Skeletal muscle cell (primary cell): ENCODE measurements at regions not wholly inside any gene's neighbourhood (a gene's known extent, or its start where the extent isn't known, plus 50 kb on each side); places are given as distances from the start of the nearest gene placed in this dataset.
A peak's percentile ranks its signal among the peaks of the same experiment; 100 is the strongest.
"Not testable (repeated sequence)": the region's sequence is repeated elsewhere in the genome, so short reads cannot be mapped to it uniquely, and the experiment has no call there.

Experiments used
- DNase-seq: peaks from one replicate; pipeline ENCODE4 v3.0.0-alpha.2; 2010; ENCODE audit warnings: low read depth
- H3K4me3 ChIP-seq: 2 replicates; pipeline ENCODE4 v1.5.1; 2011; ENCODE audit warnings: low read depth, mild to moderate bottlenecking, control low read depth, low read length, moderate library complexity

DNA sequence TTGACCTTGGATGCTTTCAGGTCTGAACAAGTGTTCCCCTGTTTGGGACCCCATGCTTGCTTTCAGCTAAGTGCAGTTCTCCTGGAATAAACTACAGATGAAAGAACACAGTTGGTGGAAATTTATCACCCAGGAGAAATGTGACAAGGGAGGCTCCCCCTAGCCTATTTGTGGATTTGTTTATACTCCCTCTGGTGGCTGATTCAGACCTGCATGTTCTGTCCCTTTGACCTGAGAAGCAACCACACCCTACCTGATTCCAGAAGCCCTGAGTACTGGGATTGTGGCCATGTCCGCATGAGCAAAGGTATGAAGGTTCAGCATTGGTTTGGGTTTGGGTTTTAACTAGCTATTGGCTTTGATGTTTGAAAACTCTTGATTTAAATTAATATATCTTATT, 440.9 kb downstream of the MID1IP1 start:
- H3K4me3 ChIP-seq, result no peak overlapping the region
- no peak for DNase-seq

- DNase-seq, result no peak
Measured at GRCh38 chrX:39244147-39244546, 442.9 kb downstream of the MID1IP1 start.

DNA sequence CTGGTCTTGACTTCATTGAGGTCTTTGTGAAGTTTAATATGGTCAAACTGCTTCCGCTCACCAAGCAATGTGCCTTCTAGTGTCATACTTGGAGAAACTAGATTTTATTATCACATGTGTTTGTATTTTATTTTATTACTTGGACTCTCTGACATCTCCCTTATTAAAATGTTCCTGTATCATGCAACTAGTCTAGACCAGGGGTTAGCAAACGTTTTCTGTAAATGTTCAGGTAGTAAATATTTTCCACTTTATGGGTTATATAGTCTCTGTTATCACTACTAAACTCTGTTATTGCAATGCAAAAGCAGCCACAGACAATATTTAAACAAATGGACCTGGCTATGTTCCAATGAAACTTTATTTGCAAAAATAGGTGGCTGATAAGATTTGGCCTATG, 443.8 kb downstream of the MID1IP1 start:
- H3K4me3 ChIP-seq, result no peak overlapping the region
- DNase-seq, result no peak

More at GRCh38 chrX:39244147-39244546, 442.9 kb downstream of the MID1IP1 start:
- H3K4me3 ChIP-seq, result no peak overlapping the region

DNA sequence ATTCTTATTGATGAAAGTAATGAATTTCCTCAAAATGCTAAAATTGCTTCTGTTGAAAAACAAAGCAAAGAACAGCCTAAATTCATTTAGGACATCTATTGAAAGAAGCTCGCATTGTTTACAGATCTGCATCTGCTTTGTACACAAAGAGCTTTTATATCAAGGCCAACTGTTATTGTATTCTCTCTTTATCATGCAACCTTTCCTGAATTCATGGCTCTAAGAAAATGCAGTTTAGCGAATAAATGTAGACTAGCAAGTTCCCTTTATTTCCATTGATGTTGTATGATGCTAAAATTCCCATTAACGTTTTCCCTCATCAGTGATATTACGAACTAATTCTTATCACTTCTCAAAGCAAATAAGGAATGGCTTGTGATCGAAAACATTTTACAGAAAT, 446.3 kb downstream of the MID1IP1 start:
- H3K4me3 ChIP-seq, result no peak overlapping the region

GRCh38 chrX:39248330-39248729, 447.1 kb downstream of the MID1IP1 start:
- no peak for DNase-seq

More for the DNA sequence above, 446.3 kb downstream of the MID1IP1 start:
- no peak for DNase-seq

GRCh38 chrX:39249999-39250398, 448.7 kb downstream of the MID1IP1 start:
- DNase-seq, result no peak
- H3K4me3 ChIP-seq, result no peak overlapping the region

More at GRCh38 chrX:39248330-39248729, 447.1 kb downstream of the MID1IP1 start:
- no peak overlapping the region for H3K4me3 ChIP-seq

DNA sequence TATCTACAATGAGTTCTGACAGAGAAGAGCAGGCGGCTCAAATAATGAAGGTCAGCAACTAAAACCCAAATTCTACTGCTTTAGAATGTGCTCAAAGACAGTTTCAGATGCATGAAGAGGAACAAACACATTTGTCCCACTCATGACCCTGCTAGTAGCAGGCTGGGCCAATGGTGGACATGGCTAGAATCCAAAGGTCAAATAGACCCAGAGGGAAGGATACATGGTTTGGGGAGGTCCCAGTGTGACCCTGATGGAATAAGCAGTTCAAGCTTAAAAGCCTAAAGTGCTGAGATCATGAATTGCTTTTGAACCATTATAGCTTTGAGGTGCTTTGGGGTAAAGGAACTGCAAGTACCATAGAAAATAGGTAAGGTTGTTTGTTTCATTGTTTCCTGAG, 450.7 kb downstream of the MID1IP1 start:
- DNase-seq, result no peak
- no peak overlapping the region for H3K4me3 ChIP-seq

- DNase-seq, result no peak
- no peak overlapping the region for H3K4me3 ChIP-seq
Measured at GRCh38 chrX:39253551-39253950, 452.3 kb downstream of the MID1IP1 start.

DNA sequence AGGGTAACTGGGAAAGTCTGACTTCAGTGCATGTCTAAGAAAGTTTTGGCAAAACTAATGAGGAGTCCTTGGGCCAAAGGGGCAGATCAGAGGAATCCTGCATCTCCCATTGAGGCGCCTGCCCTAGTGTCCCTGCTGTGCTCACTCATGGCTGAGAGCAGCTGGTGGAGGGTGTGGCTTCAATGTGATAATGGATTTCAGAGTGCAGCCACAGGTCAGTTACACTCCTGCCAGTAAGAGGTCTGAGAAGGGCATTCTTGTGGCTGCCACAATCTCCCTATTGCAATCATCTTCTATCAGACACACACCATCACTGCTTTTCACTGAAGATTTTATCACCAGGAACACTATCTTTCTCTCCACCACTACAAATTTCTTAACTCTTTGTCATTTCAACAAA, 457.1 kb downstream of the MID1IP1 start:
- H3K4me3 ChIP-seq, result no peak overlapping the region
- no peak for DNase-seq

DNA sequence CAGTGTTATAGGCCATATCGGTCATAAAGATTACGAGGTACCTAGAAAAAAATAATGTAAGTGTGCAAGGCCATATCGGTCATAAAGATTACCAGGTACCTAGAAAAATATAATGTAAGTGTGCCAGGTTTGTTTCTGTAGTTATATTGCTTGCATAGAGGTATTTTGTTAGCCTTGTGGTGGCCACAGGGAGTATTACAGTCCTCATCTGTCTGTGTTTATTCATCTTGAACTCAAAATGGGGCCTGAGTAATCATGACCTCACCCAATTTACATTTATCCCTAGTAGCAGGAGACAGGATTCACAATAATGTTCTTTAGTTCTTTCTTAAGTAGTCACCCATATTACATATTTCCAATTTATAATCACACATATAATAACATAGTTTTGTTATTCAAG, 459.7 kb downstream of the MID1IP1 start:
- no peak for DNase-seq
- no peak overlapping the region for H3K4me3 ChIP-seq

GRCh38 chrX:39261446-39262147, 460.3 kb downstream of the MID1IP1 start:
- H3K4me3 ChIP-seq, result no peak overlapping the region
- peak; percentile 2 for DNase-seq

- no peak overlapping the region for H3K4me3 ChIP-seq
- DNase-seq, result no peak
Measured at GRCh38 chrX:39262641-39263040, 461.4 kb downstream of the MID1IP1 start.

- DNase-seq, result no peak
- no peak overlapping the region for H3K4me3 ChIP-seq
Measured at GRCh38 chrX:39264023-39264422, 462.8 kb downstream of the MID1IP1 start.

DNA sequence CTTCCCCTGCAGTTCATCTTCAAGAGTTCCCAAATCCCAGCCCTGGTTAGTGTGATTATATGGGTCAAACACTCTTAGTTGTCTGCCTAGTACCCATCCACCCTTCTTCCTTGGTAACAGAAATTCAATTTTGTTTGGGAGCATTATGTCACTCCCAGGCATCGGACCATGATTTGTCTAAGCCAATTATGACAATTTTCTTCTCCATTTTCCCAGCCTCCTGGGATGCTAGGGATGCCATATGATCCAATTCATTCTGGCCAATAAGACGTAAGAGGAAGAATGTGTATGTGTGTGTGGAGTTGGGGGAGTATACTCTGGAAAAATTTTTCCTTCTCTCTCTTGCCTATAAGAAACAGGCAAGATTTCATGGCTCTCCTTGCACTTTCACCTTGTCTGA, 465.9 kb downstream of the MID1IP1 start:
- H3K4me3 ChIP-seq, result no peak overlapping the region
- DNase-seq, result no peak

GRCh38 chrX:39268207-39268606, 466.9 kb downstream of the MID1IP1 start:
- DNase-seq, result no peak
- H3K4me3 ChIP-seq, result no peak overlapping the region

GRCh38 chrX:39275500-39276068, 474.3 kb downstream of the MID1IP1 start:
- H3K4me3 ChIP-seq, result no peak overlapping the region
- no peak for DNase-seq

DNA sequence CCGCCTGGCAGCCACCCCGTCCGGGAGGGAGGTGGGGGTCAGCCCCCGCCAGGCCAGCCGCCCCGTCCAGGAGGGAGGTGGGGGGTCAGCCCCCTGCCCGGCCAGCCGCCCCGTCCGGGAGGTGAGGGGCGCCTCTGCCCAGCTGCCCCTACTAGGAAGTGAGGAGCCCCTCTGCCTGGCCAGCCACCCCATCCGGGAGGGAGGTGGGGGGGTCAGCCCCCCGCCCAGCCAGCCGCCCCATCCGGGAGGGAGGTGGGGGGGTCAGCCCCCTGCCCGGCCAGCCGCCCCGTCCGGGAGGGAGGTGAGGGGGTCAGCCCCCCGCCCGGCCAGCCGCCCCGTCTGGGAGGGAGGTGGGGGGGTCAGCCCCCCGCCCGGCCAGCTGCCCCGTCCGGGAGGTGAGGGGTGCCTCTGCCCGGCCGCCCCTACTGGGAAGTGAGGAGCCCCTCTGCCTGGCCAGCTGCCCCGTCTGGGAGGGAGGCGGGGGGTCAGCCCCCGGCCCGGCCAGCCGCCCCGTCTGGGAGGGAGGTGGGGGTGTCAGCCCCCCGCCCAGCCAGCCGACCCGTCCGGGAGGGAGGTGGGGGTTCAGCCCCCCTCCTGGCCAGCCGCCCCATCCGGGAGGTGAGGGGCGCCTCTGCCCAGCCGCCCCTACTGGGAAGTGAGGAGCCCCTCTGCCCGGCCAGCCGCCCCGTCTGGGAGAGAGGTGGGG, 476.6 kb downstream of the MID1IP1 start:
- not testable (repeated sequence) for H3K4me3 ChIP-seq, DNase-seq

GRCh38 chrX:39283239-39283638, 482.0 kb downstream of the MID1IP1 start:
- no peak overlapping the region for H3K4me3 ChIP-seq
- DNase-seq, result no peak

DNA sequence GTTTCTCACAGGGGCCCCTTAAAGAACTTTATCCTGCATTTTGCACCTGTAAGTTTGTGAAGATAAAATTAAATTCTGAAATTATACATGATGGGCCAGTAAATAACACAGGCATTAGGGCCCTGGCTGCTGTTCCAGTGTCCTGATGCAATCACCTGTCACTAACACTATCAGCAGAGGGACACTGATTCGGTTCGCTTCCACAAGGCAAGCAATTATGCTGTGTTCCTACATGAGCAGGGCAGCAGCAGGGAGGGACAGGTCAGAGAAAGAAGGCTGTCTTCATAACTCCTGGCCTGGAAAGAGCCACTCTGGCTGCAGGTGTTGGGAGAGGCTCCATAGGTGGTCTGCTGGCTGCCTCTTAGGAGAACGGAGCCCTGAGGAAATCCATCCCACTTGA, 487.3 kb downstream of the MID1IP1 start:
- DNase-seq, result no peak
- H3K4me3 ChIP-seq, result no peak overlapping the region

DNA sequence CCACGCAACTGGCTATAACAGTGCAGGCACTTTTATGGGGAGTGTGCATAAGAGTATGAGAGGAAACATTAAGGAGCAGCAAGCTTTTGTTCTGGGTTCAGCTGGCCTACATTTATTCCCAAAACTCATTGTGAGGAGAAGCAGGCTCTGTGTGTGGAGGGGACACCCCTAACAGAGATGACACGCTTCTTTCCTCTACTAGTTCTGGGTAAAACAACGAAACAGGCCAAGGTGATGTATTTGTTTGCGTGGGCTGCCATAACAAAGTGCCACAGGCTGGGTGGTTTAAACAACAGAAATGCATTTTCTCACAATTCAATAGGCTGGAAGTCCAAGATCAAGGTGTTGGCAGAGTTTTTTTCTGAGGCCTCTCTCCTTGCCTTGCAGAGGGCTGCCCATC, 488.6 kb downstream of the MID1IP1 start:
- no peak overlapping the region for H3K4me3 ChIP-seq
- DNase-seq, result no peak

DNA sequence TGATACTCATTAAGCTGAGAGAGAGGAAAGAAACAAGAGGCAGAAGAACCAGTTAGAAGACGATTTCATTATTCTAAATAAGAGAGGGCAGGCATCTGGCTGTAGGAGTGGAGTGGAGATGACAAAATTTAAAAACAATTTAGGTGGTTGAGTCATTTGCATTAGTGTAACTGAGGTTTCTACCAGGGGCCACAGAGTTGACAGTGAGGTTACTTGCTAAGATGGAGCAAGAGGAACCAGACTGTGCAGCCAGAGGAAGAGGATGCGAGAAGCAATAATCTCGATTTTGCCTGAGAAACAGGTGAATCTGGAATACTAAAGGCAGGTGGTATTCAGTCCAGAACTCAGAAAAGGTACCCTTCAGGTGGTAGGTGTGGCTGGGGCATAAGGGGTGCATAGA, 491.9 kb downstream of the MID1IP1 start:
- H3K4me3 ChIP-seq, result no peak overlapping the region
- DNase-seq, result no peak
